GM12864 (cell line): ENCODE measurements at regions not wholly inside any gene's neighbourhood (a gene's known extent, or its start where the extent isn't known, plus 50 kb on each side); places are given as distances from the start of the nearest gene placed in this dataset.
"Not testable (repeated sequence)": the region's sequence is repeated elsewhere in the genome, so short reads cannot be mapped to it uniquely, and the experiment has no call there.

Experiments
- DNase-seq: peaks from one replicate; pipeline ENCODE4 v3.0.0-alpha.2; 2011; ENCODE audit warnings: low read depth
- H3K4me3 ChIP-seq: 2 replicates; pipeline ENCODE4 v1.5.1; 2011; ENCODE audit warnings: mild to moderate bottlenecking, low read depth, low read length, control low read depth
- TF ChIP-seq, protein P1 (sequence below): IDR thresholded peaks from 2 replicates; pipeline ENCODE4 v1.5.1; 2011; ENCODE audit warnings: low read depth, mild to moderate bottlenecking, moderate library complexity, low read length, control low read depth, inconsistent platforms; ENCODE audit errors: missing control alignments

DNA sequence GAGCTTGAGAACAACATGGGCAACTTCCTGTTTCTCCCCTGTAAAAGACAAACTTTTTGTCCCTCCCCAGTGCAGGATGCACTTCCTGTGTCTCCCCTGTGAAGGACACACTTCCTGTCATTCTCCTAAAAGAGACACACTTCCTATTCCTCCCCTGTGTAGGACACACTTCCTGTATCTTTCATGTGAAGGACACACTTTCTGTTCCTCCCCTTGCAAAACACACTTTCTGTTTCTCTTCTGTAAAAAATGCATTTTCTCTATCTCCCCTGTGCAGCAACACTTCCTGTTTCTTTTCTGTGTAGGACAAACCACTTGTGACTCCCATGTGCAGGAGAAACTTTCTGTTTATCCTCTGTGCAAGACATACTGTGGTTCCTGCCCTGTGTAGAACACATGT is 488.6 kb upstream of the USP9Y start:
- H3K4me3 ChIP-seq, result no peak overlapping the region
- TF ChIP-seq, protein P1, sequence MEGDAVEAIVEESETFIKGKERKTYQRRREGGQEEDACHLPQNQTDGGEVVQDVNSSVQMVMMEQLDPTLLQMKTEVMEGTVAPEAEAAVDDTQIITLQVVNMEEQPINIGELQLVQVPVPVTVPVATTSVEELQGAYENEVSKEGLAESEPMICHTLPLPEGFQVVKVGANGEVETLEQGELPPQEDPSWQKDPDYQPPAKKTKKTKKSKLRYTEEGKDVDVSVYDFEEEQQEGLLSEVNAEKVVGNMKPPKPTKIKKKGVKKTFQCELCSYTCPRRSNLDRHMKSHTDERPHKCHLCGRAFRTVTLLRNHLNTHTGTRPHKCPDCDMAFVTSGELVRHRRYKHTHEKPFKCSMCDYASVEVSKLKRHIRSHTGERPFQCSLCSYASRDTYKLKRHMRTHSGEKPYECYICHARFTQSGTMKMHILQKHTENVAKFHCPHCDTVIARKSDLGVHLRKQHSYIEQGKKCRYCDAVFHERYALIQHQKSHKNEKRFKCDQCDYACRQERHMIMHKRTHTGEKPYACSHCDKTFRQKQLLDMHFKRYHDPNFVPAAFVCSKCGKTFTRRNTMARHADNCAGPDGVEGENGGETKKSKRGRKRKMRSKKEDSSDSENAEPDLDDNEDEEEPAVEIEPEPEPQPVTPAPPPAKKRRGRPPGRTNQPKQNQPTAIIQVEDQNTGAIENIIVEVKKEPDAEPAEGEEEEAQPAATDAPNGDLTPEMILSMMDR, result no peak
- DNase-seq, result no peak

DNA sequence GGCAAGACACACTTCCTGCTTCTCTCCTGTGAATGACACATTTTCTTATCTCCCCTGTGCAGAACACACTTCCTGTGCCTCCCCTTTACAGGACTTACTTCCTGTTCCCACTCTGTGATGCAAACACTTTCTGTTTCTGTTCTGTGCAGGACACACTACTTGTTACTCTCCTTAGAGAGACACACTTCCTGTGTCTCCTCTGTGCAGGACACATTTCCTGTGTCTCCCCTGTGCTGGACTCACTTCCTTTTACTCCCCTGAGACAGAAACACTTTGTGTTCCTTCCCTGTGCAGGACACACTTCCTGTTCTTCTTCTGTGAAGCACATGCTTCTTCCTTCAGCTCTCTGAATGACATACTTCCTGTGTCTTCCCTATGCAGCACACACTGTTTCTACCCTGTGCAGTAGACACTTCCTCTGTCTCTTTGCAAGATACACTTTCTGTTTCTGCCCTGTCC is 485.4 kb upstream of the USP9Y start:
- TF ChIP-seq, protein P1, result no peak
- DNase-seq, result no peak
- no peak overlapping the region for H3K4me3 ChIP-seq

DNA sequence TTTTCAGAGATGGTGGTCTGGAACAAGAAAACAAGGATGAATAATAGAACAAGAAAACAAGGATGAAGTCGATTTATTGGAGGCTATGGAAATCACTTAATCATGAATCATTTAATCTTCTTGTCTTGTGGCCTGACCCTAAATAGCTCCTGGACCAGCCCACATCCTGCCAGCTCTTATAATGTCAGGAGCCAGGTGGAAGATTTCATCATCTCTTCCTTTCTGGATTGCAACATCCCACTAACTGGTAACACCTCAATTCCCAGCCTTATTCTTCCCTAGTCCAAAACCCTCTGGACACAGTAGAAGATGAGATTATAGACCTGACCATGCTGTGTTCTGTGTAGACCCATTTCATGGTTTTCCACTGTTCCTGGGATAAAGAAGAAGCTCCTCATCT is 470.1 kb upstream of the USP9Y start:
- no peak for DNase-seq
- TF ChIP-seq, protein P1, result no peak
- no peak overlapping the region for H3K4me3 ChIP-seq

DNA sequence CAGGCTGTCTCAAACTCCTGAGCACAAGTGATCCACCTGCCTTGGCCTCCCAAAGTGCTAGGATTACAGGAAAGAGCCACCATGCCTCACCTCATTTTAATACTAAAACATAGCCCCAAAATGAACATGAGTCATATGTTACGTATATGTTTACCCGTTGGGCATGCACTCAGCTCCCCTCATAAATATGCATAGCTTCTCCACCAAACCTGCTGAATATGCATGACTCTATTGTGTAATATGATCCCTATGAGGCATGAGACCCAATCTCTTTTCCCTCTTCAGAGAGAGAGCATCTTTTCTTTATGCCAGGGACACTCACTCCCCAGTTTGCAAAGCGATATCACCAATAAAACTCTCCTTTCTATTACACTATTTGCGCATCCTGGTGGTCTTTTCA is 464.6 kb upstream of the USP9Y start:
- no peak for DNase-seq
- no peak overlapping the region for H3K4me3 ChIP-seq
- TF ChIP-seq, protein P1, result no peak

DNA sequence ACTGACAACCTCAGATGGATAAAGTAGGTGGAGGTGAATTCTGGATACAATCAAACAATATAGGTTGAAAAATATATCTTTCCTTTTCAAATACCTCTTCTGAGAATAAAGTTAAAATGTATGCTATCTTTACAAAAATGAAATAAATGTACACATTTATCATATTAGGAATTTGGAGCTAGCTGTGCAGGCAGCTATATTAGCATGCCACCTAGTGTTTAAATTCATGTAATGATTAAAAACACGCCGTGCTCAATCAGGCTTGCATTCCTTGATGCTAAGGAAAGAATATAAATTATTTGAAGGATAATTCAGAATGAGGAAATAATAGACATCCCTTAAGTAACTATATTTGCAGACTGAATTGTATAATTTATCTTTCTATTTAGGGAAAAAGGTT is 460.7 kb upstream of the USP9Y start:
- H3K4me3 ChIP-seq, DNase-seq: not testable (repeated sequence)

DNA sequence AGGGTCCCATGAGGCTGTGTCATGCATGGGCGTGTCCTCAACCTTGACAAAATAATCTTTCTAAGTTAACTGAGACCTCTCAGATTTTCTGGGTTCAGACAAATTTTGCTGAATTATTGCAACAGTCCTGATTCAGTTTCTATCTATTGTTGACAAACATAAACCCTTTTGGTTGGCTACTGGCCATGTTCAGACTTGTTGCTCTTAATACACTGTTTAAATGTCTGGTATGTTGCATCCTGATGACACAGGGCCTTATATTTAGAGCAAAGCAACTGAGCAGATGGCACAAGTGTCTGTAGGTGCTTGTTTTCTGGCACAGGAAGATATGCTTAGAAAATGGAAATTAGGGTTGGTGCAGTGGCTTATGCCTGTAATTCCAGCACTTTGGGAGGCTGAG is 456.9 kb upstream of the USP9Y start:
- DNase-seq, result no peak
- TF ChIP-seq, protein P1, result no peak
- H3K4me3 ChIP-seq, result no peak overlapping the region

DNA sequence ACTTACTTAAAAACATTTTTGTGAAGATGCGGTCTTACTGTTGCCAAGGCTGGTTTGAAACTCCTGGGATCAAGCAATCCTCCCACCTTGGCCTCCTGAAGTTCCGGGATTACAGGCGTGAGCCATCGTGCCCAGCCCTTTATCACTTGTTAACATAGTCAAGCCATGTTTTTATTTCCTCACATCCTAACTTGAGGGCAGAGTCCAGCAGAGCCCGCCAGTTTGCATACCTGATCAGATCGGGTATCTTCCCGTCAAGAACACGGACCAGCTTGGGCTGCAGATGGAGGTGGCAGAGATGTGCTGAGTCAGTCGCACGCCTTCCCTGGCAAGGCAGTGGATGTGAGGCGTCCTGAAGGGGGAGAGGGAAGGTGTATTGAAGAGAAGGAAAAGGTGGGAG is 447.3 kb upstream of the USP9Y start:
- no peak overlapping the region for H3K4me3 ChIP-seq
- no peak for DNase-seq
- TF ChIP-seq, protein P1, result no peak

DNA sequence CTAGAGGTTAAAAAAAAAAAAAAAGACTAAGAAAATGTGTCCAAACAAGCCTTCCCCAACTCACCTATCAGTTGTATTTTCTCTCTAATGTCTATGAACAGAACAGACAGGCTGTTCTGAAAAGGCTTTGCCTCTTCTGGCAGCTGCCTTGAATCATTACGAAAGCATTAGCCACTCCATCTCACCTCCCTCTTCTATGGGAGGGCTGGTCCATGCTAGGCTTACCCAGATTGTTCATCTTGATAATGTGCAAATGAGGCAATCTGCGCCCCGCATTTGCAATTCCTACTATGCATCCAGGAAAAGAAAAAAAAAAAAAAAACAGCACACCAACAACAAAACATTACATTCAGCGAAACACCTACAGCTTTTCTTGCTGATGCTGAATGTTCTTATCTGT is 429.9 kb upstream of the USP9Y start:
- TF ChIP-seq, protein P1, result no peak
- no peak for DNase-seq

More for the DNA sequence above, 429.9 kb upstream of the USP9Y start:
- H3K4me3 ChIP-seq, result no peak overlapping the region
